NCI-H345 treated with DMSO at 0.1 percent for 48 hours (cell line): ENCODE measurements at regions not wholly inside any gene's neighbourhood (a gene's known extent, or its start where the extent isn't known, plus 50 kb on each side); places are given as distances from the start of the nearest gene placed in this dataset.
A peak's percentile ranks its signal among the peaks of the same experiment; 100 is the strongest.

ENCODE experiments used
- DNase-seq: peaks from one replicate; lab custom pipeline; 2025; ENCODE audit not compliant: unreplicated experiment; lab: John Stamatoyannopoulos, UW

- DNase-seq, result no peak
These were observed 73.7 kb upstream of the TLE3 start for GRCh38 chr15:70171256-70171886.

- no peak for DNase-seq
These were observed 72.5 kb upstream of the TLE3 start for GRCh38 chr15:70170096-70170699.

GRCh38 chr15:70169147-70169546, 71.4 kb upstream of the TLE3 start:
- DNase-seq, result no peak

GRCh38 chr15:70167155-70167554, 69.4 kb upstream of the TLE3 start:
- DNase-seq, result no peak

- DNase-seq, result no peak
These were observed 68.9 kb upstream of the TLE3 start for GRCh38 chr15:70166506-70167087.

- DNase-seq, result no peak
These were observed 68.1 kb upstream of the TLE3 start for GRCh38 chr15:70165716-70166284.

- DNase-seq, result no peak
These were observed 67.4 kb upstream of the TLE3 start for GRCh38 chr15:70164910-70165715.

GRCh38 chr15:70164156-70164900, 66.6 kb upstream of the TLE3 start:
- no peak for DNase-seq

- DNase-seq, result no peak
These were observed 63.3 kb upstream of the TLE3 start for GRCh38 chr15:70160803-70161565.

GRCh38 chr15:70160267-70160666, 62.5 kb upstream of the TLE3 start:
- DNase-seq, result no peak

GRCh38 chr15:70159713-70160009, 61.9 kb upstream of the TLE3 start:
- DNase-seq, result no peak

- DNase-seq, result no peak
These were observed 61.4 kb upstream of the TLE3 start for GRCh38 chr15:70159001-70159712.

- DNase-seq, result no peak
These were observed 60.7 kb upstream of the TLE3 start for GRCh38 chr15:70158309-70159000.

- no peak for DNase-seq
These were observed 59.1 kb upstream of the TLE3 start for GRCh38 chr15:70156671-70157271.

- no peak for DNase-seq
These were observed 57.1 kb upstream of the TLE3 start for GRCh38 chr15:70154718-70155347.

GRCh38 chr15:70153921-70154717, 56.4 kb upstream of the TLE3 start:
- no peak for DNase-seq

- peak; percentile 47 for DNase-seq
These were observed 54.4 kb upstream of the TLE3 start for GRCh38 chr15:70152070-70152480.
